SK-MEL-5 (cell line): ENCODE measurements at regions not wholly inside any gene's neighbourhood (a gene's known extent, or its start where the extent isn't known, plus 50 kb on each side); places are given as distances from the start of the nearest gene placed in this dataset.

ENCODE experiments used
- DNase-seq: peaks from one replicate; pipeline ENCODE4 v3.0.0-alpha.2; 2016; ENCODE audit warnings: low read depth, low spot score
- in situ Hi-C: cut with HindIII; loops from 2 replicates; pipeline ENCODE4 v1.10.0; 2016; ENCODE audit warnings: low sequenced_read_pairs, high pct_unique_total_duplicates, low pct_unique_long_range_greater_than_20kb

DNA sequence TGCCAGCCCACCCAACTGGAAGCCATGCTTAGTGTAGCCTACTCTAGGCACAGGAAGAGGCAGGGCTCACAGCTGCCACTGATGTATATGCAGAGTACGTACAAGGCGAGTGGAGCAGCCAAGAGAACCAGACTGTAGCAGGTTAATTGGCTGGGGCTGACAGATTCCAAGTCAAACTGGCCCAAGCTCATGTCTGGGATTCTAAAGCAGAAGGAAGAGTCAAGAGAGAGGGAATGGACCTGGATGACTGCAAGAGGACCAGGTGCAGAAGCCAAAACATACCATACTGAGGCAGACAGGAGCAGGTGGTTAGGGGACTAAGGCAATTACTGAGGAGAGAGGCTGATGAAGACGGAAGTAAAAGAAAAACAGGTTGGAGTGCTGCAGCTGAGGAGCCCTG lies 51.3 kb upstream of the LRRN2 start:
- DNase-seq, result no peak

DNA sequence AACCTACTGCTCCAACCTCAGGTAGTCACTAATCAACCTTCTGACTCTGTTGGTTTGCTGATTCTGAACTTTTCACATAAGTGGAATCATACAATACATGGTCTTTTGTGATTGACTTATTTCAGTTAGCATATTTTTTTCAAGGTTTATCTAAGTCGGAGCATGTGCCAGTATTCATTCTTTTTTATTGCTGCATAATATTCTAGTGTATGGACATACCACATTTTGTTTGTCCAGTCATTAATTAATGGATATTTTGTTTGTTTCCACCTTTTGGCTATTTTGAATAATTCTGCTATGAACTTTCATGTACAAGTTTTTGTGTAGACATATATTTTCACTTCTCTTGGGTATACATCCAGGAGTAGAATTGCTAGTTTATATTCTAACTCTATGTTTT lies 53.0 kb upstream of the LRRN2 start:
- DNase-seq, result no peak
- in situ Hi-C loops, result no loop called here

More for the DNA sequence above, 51.3 kb upstream of the LRRN2 start:
- in situ Hi-C loops, result no loop called here

- DNase-seq, result no peak
- in situ Hi-C loops, result no loop called here
Observed at GRCh38 chr1:204740354-204740753, 54.8 kb upstream of the LRRN2 start.

DNA sequence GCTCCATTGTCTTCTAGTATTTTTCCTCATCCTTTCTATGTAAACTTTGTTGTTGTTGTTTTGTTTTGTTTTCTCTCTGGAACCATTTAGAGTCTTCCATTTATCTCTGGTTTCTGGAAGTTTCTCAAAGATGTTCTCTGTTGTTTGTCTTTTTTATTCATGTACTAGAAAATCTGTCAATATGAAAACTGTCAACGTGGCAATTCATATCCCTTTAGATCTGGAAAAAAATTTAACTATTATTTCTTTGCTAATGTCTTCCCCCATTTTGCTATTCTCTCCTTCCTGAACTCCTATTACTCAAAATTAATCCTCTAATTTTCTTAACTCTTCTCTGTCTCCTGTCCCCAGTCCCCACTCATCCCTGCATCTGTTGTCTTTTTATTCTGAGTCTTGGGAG lies 55.9 kb upstream of the LRRN2 start:
- DNase-seq, result no peak
- in situ Hi-C loops, result no loop called here

- DNase-seq, result no peak
- in situ Hi-C loops, result no loop called here
Observed at GRCh38 chr1:204742676-204743251, 57.2 kb upstream of the LRRN2 start.

GRCh38 chr1:204744107-204744779 lies 58.7 kb upstream of the LRRN2 start:
- in situ Hi-C loops, result no loop called here
- DNase-seq, result no peak

GRCh38 chr1:204746838-204747442 lies 61.4 kb upstream of the LRRN2 start:
- peak; percentile 74 for DNase-seq
- in situ Hi-C loops, result no loop called here

GRCh38 chr1:204751480-204751879 lies 65.9 kb upstream of the LRRN2 start:
- DNase-seq, result no peak
- in situ Hi-C loops, result no loop called here

DNA sequence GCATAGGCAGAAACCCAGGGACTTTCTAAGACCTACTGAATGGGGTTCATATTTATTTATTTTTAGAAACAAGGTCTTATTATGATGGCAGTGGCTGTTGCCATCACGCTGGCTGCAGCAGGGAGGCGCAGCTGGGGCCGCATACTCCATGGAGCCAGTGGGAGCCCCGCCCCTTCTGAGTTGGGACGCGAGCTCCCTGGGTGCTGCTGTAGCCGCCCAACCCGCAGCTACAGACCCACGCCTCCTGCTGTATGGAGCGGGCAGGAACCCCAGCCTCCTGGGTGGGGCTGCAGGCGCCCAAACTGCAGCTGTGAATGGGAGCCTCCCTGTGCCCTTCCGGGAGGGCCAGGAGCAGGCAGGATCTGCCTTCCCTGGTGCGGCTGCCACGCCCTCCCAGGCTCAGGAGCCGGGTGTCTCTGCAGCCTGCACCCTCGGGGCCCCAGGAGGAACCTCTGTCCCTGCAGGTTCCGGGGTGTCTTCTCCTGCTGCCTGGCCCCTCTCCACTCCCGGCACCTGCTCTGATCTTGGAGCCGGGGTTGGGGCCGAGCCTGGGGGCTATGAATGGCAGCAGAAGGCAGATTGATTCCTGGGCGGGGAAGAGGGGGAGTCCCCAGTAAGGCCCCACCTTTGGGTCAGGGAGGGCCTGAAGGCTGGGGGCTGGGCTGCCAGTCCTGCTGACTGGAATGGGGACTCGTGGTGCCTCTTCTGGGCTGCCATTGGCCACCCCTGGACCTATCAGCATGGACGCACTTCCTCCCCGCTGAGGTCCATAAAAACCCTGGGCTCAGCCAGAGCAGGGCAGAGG lies 66.5 kb upstream of the LRRN2 start:
- in situ Hi-C loops, result no loop called here
- DNase-seq, result peak; percentile 71

- DNase-seq, result no peak
- in situ Hi-C loops, result no loop called here
Observed at GRCh38 chr1:204752688-204753040, 67.1 kb upstream of the LRRN2 start.

DNA sequence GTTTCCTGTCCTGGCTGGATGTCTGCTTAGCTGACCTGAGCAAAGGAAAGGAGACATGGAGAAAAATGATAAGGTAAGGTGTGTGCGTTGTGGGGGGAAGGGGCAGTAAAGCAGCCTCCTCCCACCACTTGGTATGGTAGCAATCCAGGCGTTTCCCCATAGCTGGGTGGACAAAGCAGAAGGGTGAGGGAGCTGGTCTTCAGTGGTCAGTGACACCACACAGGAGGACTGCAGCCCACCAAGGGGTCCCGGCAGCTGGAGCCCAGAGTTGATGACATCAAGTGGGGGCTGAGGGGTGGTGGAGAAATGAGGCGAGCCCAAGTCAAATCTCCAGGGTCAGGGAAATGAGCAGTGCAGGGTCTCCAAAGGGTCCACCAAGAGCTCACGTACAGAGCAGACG lies 69.3 kb upstream of the LRRN2 start:
- no peak for DNase-seq
- in situ Hi-C loops, result no loop called here

GRCh38 chr1:204756349-204756748 lies 70.8 kb upstream of the LRRN2 start:
- in situ Hi-C loops, result no loop called here
- DNase-seq, result no peak

DNA sequence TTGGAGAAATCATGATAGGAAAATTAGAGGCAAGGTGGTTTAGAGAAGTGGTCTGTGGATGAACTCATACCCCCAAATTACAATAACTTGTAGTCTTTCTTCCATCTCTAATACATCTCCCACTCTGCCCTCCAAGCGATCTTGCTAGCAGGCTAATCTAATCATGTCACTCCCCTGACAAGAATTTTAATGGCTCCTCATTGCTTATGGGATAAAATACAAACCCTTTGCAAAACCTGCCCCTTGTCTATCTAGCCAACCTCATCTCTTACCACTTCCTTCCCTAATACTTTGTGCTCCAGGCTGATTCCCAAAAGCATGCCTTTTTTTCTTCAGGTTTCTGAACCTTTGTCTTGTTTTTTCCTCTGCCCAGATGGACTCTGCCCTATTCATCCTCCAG lies 71.3 kb upstream of the LRRN2 start:
- in situ Hi-C loops, result no loop called here
- no peak for DNase-seq

GRCh38 chr1:204758601-204759000 lies 73.1 kb upstream of the LRRN2 start:
- in situ Hi-C loops, result no loop called here
- DNase-seq, result no peak

- in situ Hi-C loops, result no loop called here
Observed at GRCh38 chr1:204760350-204760749, 74.8 kb upstream of the LRRN2 start.

DNA sequence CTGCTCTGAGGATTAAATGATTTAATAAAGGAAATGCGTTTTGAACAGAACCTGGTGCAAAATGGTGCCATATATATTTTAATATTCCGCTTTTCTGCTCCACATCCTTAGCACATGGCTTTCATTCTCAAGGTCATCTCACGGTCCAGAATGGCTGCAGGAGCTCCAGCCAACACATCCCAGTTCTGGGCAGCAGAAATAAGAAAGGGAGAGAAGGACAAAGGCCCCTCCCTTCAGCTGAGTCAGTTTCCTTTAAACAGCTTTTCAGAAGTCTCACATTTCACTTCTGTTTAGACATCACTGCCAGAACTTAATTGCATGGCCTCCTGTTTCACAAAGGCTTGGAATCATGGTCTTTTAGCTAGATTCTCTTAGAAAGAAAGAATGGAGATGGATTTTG lies 75.2 kb upstream of the LRRN2 start:
- in situ Hi-C loops, result no loop called here
- no peak for DNase-seq

More at GRCh38 chr1:204760350-204760749, 74.8 kb upstream of the LRRN2 start:
- DNase-seq, result no peak

GRCh38 chr1:204763773-204764427 lies 78.4 kb upstream of the LRRN2 start:
- in situ Hi-C loops, result no loop called here
- peak; percentile 80 for DNase-seq

DNA sequence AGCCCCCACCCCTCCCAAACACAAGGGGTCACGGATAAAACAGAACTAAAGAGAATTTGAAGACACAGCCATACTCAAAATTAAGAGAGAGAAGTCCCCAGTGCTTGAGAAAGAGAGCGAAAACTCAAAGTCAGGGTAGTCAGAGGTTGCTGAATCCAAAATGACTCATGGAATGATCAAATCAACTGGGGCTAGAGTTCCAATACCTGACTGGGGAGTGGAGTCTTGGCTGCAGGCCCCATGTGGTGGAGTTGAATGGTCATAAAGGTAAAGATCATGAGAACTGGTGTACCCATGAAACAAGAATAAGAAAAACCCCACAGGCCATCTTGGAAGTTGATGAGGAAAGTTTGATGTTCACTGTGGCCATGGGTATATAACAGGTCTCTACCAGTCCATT lies 84.5 kb upstream of the LRRN2 start:
- no peak for DNase-seq
- in situ Hi-C loops, result no loop called here
